H1 (cell line): ENCODE measurements at regions not wholly inside any gene's neighbourhood (a gene's known extent, or its start where the extent isn't known, plus 50 kb on each side); places are given as distances from the start of the nearest gene placed in this dataset.

Experiments used
- BCL11A ChIP-seq, 2 experiments: IDR thresholded peaks; one replicate each; pipeline ENCODE4 v1.6.1; 2011; ENCODE audit warnings: low read depth in 2 of 2, low read length in 2 of 2, mild to moderate bottlenecking in 2 of 2
- BRCA1 ChIP-seq: IDR thresholded peaks from 2 replicates; pipeline ENCODE4 v1.6.1; 2012; ENCODE audit warnings: low read depth, low read length, improper control_type of control experiment
- CBX8 ChIP-seq: fragments of 300-800, 300-1000 bp; sonication (generic); IDR thresholded peaks from 2 replicates; pipeline ENCODE4 v1.7.1; 2016; ENCODE audit warnings: low read depth, low read length, borderline replicate concordance
- CHD7 ChIP-seq: fragments of 300-600 bp; sonication (generic); IDR thresholded peaks from 2 replicates; pipeline ENCODE4 v1.7.1; 2012; ENCODE audit warnings: low read length, moderate library complexity, mild to moderate bottlenecking, inconsistent platforms; ENCODE audit not compliant: insufficient replicate concordance
- POLR2A ChIP-seq, 2 experiments: IDR thresholded peaks; 1 replicate in 1 of 2; 2 replicates in 1 of 2; pipeline ENCODE4 v1.6.1; 2011; ENCODE audit warnings: low read depth in 2 of 2, low read length in 2 of 2, mild to moderate bottlenecking in 2 of 2; ENCODE audit errors: control extremely low read depth in 1 of 2
- SP2 ChIP-seq: IDR thresholded peaks from 2 replicates; pipeline ENCODE4 v1.6.1; 2012; ENCODE audit warnings: mild to moderate bottlenecking, low read length, inconsistent platforms
- SRF ChIP-seq: IDR thresholded peaks from 2 replicates; pipeline ENCODE4 v1.6.1; 2011; ENCODE audit warnings: mild to moderate bottlenecking, low read depth, low read length, moderate library complexity

DNA sequence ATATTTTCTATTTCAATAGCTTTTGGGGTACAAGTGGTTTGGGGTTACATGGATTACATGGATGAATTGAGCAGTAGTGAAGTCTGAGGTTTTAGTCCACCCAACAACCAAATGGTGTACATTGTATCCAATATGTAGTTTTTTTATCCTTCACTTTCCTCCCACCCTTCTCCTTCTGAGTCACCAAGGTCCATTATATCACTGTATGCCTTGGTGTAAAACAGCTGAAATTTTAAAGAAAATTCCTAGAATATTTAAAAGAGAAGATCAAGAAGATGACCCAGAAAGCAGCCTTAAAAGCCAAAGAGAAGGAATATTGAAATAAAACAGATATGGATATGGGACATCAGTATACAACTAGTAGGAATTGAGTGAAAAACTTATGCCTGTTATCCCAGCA, 204.2 kb upstream of the COL8A1 start (continued):
- TF ChIP-seq CHD7 (no peak), SRF (no peak), BRCA1 (no peak), POLR2A (IDR thresholded peaks at IDR 0.05; ENCODE audit: control extremely low read depth in 1 of 2, low read depth in 2 of 2, low read length in 2 of 2) (no peak), BCL11A (IDR thresholded peaks at IDR 0.05; ENCODE audit: low read depth in 2 of 2, low read length in 2 of 2) (no peak), CBX8 (no peak), SP2 (no peak)
- TF ChIP-seq, all 59 proteins: peak for 0
